A673 (cell line): ENCODE measurements at regions not wholly inside any gene's neighbourhood (a gene's known extent, or its start where the extent isn't known, plus 50 kb on each side); places are given as distances from the start of the nearest gene placed in this dataset.

ENCODE experiments used
- BruUV-seq: library from RNA; stranded (reverse); fragments of 400-500 nt; replicated peaks from 2 replicates; lab custom pipeline; 2021; lab: Mats Ljungman, UMichigan
- CTCF ChIA-PET: fragments of 300-600 bp; sonication (Branson Sonifier 250); formaldehyde crosslinking; loops from one replicate; lab custom pipeline; 2022; ENCODE audit warnings: antibody characterized with exemption; lab: Charles Lee
- POLR2A ChIA-PET: fragments of 300-600 bp; sonication (Branson Sonifier 250); formaldehyde crosslinking; loops from one replicate; lab custom pipeline; 2022; ENCODE audit warnings: antibody characterized with exemption; ENCODE audit not compliant: low non-redundant PET; lab: Charles Lee
- DNase-seq: peaks from one replicate; pipeline ENCODE4 v3.0.0-alpha.2; 2015; ENCODE audit warnings: low spot score
- H3K27ac ChIP-seq: fragments of 200-600 bp; sonication (generic); 2 replicates; pipeline ENCODE4 v1.5.1; 2016; ENCODE audit warnings: mixed run types, low read depth, mild to moderate bottlenecking, mixed read lengths, antibody characterized with exemption, low read length; ENCODE audit not compliant: poor library complexity, severe bottlenecking
- H3K27me3 ChIP-seq: fragments of 200-600 bp; sonication (generic); replicated peaks from 2 replicates; pipeline ENCODE4 v1.6.1; 2017; ENCODE audit warnings: mixed run types, low read depth, mild to moderate bottlenecking, mixed read lengths, antibody characterized with exemption, low read length; ENCODE audit not compliant: insufficient read depth, poor library complexity
- H3K36me3 ChIP-seq: fragments of 200-600 bp; sonication (generic); 2 replicates; pipeline ENCODE4 v1.6.1; 2016; ENCODE audit warnings: mixed run types, mild to moderate bottlenecking, mixed read lengths, antibody characterized with exemption, low read length; ENCODE audit not compliant: insufficient read depth, poor library complexity, severe bottlenecking
- H3K4me1 ChIP-seq: fragments of 200-600 bp; sonication (generic); 2 replicates; pipeline ENCODE4 v1.6.1; 2017; ENCODE audit warnings: mixed run types, mild to moderate bottlenecking, mixed read lengths, antibody characterized with exemption, low read length; ENCODE audit not compliant: insufficient read depth, poor library complexity, severe bottlenecking
- H3K4me3 ChIP-seq: fragments of 200-600 bp; sonication (generic); 2 replicates; pipeline ENCODE4 v1.5.1; 2016; ENCODE audit warnings: low read depth, mixed run types, mild to moderate bottlenecking, mixed read lengths, low read length; ENCODE audit not compliant: poor library complexity, severe bottlenecking
- H3K9me3 ChIP-seq: fragments of 200-600 bp; sonication (generic); 2 replicates; pipeline ENCODE4 v1.6.1; 2016; ENCODE audit warnings: mixed run types, low read depth, mild to moderate bottlenecking, mixed read lengths, antibody characterized with exemption, low read length; ENCODE audit not compliant: poor library complexity, severe bottlenecking
- CTCF ChIP-seq: fragments of 300-800, 200-600 bp; sonication (generic); conservative IDR thresholded peaks from 2 replicates; pipeline ENCODE4 v1.5.1; 2017; ENCODE audit warnings: low read depth, mild to moderate bottlenecking, antibody characterized with exemption, low read length, moderate library complexity, mixed read lengths
- EZH2 ChIP-seq: fragments of 200-600 bp; sonication (generic); IDR thresholded peaks from 2 replicates; pipeline ENCODE4 v1.6.1; 2017; ENCODE audit warnings: borderline replicate concordance, low read depth, mild to moderate bottlenecking, mixed read lengths, antibody characterized with exemption, low read length; ENCODE audit not compliant: poor library complexity, severe bottlenecking
- intact Hi-C: fragments of 100-400 bp; cut with micrococcal nuclease; formaldehyde crosslinking; loops from one replicate; pipeline ENCODE4 v1.10.0; 2022; ENCODE audit not compliant: unreplicated experiment

GRCh38 chr19:32023564-32023832 lies 321.9 kb upstream of the ZNF507 start:
- Histone ChIP-seq H3K4me3 (no peak overlapping the region), H3K4me1 (peaks cover under 1% of the 10 kb centered on the region), H3K27ac (no peak overlapping the region), H3K27me3 (no peaks in the 10 kb centered on the region), H3K9me3 (no peaks in the 10 kb centered on the region), H3K36me3 (no peaks in the 10 kb centered on the region)
- no peak for TF ChIP-seq CTCF
- no peak for TF ChIP-seq EZH2
- POLR2A ChIA-PET = no interaction called here
- no peak for DNase-seq
- CTCF ChIA-PET = no interaction called here
- intact Hi-C loops = no loop called here
- BruUV-seq = no TSS peak

- Histone ChIP-seq H3K36me3 (no peaks in the 10 kb centered on the region), H3K27me3 (no peaks in the 10 kb centered on the region), H3K27ac (no peak overlapping the region), H3K4me1 (no peaks in the 10 kb centered on the region), H3K9me3 (no peaks in the 10 kb centered on the region), H3K4me3 (no peak overlapping the region)
- no peak for TF ChIP-seq EZH2
- ChIA-PET CTCF (no interaction called here), POLR2A (no interaction called here)
- BruUV-seq = no TSS peak
- intact Hi-C loops = no loop called here
- DNase-seq = no peak
Observed at GRCh38 chr19:32029235-32029634, 316.2 kb upstream of the ZNF507 start.

- CTCF ChIA-PET = no interaction called here
Observed at GRCh38 chr19:32032561-32032960, 312.8 kb upstream of the ZNF507 start.

More at GRCh38 chr19:32032561-32032960, 312.8 kb upstream of the ZNF507 start:
- H3K27ac ChIP-seq = no peak overlapping the region
- intact Hi-C loops = no loop called here
- H3K9me3 ChIP-seq = no peaks in the 10 kb centered on the region
- no TSS peak for BruUV-seq
- no peaks in the 10 kb centered on the region for H3K4me1 ChIP-seq
- no peak for DNase-seq
- no peak overlapping the region for H3K4me3 ChIP-seq
- H3K27me3 ChIP-seq = no peaks in the 10 kb centered on the region
- POLR2A ChIA-PET = no interaction called here
- H3K36me3 ChIP-seq = no peaks in the 10 kb centered on the region
- no peak for TF ChIP-seq CTCF
- no peak for TF ChIP-seq EZH2
